GM21515 (cell line): ENCODE measurements at regions not wholly inside any gene's neighbourhood (a gene's known extent, or its start where the extent isn't known, plus 50 kb on each side); places are given as distances from the start of the nearest gene placed in this dataset.
A peak's percentile ranks its signal among the peaks of the same experiment; 100 is the strongest.

Experiments
- ATAC-seq: cut with Tn5 transposase; IDR thresholded peaks from one replicate; pipeline ENCODE4 v1.9.1; 2021; ENCODE audit not compliant: unreplicated experiment

DNA sequence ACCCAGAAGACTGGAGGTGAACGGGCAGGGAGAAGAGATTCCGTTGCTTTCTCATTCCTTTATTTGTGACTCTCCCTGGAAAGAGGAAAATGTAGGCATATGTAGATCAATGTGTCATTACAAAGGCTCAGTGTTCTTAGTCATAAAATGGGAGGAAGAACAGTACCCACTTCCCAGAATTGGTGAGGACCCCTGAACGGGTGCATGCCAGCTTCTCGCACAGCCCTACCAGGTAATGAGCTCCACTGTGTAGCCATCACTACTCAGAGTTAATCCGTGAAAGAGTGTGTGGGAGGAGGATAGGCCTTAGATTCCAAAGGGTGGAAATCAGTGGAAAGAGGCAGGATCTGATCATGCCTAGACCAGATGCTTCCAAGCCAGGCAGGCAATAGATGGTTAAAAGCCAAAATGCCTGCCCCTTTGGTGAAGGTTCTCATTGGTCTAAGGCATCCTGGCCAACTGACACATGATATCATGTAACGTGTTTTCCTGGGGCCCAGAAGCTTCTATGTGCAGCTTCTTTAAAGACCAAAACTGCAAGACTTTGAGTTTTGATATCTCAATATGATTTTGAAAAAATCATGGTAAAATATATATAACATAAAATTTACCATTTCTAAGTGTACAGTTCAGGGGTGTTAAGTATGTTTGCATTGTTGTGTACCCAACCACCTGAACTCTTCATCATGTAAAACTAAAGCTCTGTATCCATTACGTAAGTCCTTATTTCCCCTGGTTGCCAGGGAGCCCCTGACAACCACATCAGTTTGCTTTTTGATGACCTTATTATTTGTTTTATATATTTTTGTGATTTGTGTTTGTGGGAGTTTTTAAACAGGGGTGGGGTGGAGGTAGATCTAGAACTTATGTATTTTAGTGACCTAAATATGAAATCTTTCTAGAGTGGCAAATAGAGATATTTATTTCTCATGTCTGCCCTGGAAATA, 402.2 kb upstream of the CFAP20DC start:
- ATAC-seq, result no peak

DNA sequence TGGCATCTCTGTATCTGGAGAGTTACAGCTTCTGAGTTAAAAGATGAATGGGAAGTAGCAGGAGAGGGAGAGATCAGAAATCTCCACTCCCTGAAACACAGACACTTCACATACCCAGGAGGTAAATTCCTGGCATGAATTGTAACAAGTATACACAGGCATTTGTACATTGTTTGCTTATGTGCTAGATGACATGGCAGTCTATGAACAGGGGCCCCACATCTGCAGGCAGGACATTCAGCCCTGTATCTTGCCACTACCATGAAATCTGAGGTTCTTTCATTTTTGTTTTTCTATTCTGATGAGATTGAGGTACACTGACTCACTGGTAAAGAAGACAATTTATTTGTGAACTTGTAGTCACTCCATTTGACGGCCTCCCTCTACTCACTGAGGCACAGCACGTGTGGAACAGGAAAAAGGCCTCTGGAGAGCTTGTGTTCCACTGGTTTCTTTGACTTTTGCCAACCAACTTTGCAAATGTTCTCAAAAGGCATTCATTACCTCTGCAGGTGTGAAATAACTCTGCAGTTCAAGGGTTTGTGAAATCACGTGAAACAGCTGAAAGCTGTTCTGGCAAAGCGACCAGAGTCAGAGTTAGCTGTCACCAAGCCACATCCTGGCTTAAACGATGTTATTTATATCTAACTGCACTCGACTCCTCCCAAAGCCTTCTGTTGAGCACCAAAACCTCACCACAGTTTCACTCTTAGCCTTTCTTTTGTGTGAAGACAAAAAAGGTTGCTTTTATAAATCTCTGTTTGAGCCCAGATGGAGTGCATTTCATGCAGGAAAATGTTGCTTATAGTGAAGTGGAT, 401.3 kb upstream of the CFAP20DC start:
- peak; percentile 97 for ATAC-seq

DNA sequence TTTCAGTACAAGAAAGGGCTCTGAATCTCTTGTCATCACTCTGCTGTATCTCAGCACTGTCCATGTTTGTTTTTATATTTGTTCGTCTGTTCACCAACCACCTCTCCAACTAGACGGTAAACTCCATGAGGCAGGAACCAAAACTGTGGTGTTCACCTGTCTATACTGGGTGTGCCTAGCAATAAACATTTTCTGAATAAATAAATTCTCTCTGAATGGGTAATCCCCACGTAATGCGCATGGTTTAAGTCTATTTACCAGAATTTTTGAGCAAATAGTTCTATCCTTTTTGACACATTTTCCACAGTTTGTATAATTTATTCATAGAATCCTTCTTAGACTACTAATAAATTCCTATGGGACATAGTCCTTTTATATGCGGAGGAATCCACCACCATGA, 400.6 kb upstream of the CFAP20DC start:
- no peak for ATAC-seq

DNA sequence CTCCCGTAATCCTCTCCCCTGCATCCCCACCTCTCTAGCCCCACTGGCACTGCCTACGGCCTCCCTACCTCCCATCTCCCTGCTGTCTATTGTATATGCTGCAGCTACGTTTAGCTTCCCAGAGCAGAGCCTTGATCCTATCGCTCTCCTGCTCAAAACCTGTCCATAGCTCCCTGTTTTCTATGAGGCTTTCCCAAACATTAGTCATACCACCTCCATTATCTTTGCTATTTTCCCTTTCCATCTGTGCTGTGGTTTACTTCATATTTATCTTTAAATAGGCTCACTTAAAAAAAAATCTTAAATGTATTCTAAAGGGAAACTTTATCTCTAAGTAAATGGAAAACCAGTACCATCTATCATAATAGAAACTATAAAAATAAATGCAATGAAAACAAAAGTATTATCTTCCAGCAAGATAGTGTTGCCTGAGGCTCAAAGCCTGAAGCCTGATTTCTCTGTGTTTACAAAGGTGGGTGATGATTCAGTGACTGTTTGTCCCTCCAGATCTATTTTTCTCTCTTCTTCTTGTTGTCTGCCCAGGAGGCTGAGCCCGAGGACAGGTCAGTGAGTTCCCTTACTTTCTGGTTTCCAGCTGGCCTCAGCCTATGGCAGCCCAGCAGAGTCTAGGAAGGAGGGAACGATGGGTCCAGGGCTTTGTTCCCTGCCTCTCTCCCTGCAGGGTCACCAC, 397.1 kb upstream of the CFAP20DC start:
- no peak for ATAC-seq

DNA sequence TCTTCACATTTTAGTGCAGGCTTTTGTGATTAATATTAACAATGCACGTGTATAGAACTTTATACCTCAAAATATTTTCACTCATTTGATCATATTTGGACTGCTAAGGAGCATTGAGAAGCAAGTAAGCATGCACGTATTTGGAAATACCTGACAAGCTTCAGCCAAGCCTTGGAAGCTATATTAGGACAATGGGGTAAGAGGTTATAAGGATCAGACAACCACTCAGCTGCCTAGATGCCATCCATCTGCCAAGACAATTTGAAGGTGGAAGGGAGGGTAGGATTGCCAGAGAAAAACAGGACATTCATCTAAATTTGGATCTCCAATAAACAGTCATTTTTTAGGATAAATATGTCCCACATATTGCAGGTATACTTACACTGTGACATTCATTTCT, 394.9 kb upstream of the CFAP20DC start:
- no peak for ATAC-seq

DNA sequence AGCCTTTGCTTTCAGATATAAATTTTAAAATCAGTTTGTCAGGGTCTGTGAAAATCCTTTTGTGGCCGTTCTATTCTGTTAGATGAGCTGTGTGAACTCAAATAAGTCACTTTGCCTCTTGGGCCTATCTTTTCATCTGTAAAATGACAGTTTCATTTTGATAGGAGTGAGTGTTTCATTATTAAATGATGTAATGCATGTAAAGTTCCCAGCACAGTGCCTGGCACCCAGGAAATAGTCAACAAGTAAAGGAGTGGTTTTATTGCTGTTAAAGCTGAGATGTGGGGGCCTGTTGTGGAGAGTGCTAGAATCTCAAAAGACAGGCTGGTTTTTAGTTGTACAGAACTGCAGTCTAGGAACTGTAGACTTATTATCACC, 394.5 kb upstream of the CFAP20DC start:
- ATAC-seq, result no peak

DNA sequence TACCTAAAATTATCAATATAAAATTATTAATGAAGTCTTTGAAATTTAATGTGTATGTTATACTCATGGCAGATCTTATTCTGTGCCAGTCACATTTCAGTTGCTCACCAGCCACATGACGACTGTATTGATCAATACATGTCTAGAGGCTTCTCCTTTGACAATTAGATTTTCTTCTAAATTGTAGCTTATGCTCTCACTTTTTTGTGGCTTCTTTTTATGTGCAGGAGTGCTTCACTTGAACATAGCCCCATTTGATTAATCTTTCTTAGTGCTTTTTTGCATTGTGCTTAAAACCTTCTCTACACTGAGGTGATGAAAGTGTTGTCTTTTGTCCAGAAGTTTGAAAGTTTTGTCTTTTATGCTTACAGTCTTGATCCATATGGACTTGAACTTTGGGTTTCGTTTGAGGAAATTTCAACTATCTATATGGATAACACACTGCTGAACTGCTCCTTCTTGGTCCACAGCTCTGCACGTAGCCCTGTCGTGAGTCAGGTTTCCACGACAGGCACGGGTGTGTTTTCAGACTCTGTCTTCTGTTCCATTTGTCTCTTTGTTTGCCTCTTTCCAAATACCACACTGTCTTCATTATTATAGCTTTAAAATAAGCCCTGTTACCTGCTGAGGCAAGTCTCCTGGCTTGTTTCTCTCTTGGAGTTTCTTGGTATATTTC, 393.9 kb upstream of the CFAP20DC start:
- no peak for ATAC-seq

DNA sequence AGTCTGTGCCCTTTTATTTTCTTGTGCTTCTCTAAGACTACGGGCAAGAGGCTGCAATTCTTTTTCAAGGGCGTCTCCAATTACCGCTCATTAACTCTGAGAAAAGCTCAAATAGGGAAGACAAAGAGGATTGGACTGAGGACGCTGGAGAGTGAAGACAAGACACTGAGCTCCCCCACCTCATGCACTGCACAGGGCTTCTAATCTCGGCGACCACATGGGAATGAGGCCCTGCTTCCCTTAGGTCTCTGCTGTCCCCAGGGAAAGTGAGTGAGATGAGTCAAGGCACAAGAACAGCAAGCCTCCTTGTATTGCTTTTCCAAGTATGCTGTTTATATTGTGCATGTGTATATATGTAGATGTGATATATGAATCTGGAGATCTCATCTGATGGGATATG, 392.2 kb upstream of the CFAP20DC start:
- no peak for ATAC-seq

DNA sequence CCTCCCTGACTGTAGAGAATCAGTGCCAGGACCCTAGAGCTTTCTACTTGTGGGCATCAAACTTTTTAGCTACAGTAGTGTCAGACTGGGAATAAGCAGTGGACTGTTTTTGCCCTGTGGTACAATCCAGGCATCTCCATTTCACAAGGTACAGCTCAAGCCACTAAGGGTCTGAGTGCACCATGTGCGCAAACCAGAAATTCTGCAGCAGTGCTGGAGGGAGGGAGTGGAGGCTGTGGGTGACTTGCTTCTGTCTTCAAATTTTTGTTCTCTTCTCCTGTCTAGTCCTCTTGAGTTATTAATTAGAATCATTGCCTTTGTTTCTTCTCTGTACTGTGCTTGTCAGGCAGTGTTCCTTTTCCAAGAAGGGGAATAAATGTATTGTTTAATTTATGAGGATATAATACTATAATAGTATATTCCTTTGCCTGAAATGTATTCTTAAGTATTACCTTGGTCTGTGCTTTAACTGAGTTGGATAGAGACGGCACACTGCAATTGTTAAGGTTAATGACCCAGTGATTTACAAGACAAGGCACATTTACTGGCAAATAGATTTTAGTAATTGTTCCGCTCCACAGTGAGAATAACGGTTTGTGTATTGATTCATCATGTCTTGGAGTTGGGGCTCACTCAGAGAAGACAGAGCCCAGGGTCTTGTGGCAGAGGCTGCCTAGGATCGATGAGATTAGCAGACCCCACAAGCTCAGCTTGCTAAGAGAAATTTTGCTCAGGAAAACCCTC, 390.6 kb upstream of the CFAP20DC start:
- no peak for ATAC-seq

DNA sequence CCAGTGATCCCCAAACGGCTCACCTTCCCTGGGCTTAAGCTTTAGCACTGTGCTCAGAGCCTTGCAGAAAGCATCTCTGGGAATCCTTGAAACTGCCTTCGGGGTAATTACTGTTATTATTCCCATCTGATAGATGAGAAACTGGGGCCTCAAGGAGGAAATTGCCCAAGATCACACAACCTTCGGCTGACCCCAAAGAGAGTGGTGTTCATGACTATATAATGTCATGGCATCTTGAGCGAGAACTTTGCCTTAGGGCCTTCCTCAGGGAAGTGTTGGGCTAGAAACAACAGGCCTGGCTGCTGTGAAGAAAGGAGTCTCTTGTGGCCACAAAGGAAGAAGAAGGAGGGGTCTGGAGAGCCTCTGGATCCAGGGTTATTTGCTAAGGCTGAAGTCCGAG, 388.7 kb upstream of the CFAP20DC start:
- no peak for ATAC-seq

DNA sequence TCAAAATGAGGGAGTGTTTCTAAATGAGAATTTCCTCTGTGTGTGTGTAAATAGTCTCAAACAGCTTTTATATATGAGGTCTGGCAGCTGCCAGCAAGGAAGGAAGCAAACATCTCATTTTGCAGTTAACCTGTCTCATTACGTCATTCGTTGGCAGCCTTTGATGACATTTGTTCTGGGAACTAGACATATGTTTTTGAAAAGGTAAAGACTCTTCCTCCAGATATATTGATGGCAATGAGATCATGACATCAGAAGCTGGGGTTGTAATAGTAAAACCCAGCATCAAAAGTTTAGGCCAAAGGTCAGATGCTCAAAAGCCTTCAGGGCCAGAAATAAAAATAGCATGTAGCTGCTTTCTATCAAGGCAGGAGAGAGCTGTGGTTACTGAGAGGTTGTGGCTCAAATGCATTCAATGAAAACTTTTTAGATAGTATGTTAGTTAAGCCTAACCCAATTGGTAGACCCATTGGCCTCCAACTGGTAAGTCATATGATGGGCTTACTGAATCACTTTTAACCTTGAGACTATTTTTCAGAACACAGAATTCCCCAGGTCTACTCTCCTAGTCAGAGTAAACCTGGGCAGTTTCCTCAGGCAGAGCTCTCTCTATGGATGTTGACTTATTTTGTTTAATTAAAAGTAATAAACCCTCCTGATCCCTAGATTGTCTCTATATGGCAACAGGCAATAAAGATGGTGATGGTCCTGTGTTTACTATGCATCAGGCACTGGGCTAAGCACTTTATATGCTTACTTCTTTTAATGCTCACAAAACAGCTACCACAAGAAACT, 386.5 kb upstream of the CFAP20DC start:
- no peak for ATAC-seq

DNA sequence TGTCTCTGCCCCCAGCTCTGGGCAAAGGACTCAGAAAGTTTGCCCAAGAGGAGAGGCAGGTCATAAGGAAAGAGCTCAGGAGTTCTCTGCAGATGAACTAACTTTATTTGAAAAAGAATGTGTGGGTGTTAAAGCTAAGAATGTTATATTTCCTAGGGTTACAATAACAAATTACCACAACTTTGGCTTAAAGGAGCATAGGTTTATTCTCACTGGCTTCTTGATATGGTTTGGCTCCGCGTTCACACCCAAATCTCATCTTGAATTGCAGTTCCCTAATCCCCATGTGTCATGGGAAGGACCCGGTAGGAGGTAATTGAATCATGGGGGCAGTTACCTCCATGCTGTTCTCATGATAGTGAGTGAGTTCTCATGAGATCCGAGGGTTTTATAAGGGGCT, 383.7 kb upstream of the CFAP20DC start:
- ATAC-seq, result no peak

DNA sequence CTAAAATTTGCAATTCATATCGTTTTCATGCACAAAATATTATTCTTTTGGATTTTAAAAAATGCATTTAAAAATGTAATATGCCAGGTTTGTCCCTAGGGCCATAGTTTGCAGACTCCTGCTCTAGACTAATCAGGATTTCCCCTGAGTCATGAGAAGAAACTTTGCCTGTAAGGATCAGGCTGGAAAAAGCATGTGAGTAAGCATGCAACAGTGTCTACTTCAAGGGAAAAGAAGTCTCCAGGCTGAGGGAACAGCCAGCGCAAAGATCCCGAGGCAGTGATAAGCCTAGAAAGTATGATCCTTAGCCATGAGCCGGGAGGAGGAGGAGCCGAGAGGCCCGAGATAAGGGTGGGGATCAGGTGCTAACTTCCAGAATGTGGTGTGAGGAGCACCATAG, 382.8 kb upstream of the CFAP20DC start:
- no peak for ATAC-seq

DNA sequence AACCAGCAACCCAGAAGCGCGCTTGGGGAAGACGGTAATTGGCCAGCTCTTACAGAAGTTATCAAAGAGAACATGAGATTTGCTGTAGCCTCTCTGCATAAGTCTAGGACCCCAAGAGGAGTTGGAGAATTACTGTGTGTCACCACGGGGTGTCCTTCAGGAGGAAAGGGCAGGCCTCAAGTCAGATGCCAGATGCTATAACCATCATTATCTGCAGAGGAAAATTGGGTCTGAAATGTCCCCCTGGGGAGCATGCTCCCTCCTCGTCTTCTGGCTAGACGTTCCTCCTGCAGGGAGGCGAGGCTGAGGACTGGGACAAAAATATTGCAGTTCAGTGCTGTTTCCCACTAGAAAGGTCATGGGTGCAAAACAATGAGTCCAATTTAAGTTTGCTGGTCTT, 380.5 kb upstream of the CFAP20DC start:
- ATAC-seq, result no peak

DNA sequence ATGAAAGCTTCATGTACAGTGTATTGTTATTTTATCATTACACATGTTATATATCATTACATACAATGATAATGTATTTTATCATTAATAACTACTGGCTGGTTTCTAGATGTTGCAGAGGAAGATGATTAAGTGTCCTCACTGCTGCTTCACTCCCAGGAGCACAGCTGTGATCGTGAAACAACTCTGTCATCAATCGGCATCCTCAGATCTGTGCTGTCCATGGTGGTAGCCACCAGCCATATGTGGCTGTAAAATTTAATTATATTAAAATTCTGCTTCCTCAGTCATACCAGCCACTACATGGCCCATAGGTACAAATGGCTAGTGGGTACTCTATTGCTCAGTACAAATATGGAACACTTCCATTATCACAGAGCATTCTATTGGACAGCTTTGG, 379.4 kb upstream of the CFAP20DC start:
- no peak for ATAC-seq

DNA sequence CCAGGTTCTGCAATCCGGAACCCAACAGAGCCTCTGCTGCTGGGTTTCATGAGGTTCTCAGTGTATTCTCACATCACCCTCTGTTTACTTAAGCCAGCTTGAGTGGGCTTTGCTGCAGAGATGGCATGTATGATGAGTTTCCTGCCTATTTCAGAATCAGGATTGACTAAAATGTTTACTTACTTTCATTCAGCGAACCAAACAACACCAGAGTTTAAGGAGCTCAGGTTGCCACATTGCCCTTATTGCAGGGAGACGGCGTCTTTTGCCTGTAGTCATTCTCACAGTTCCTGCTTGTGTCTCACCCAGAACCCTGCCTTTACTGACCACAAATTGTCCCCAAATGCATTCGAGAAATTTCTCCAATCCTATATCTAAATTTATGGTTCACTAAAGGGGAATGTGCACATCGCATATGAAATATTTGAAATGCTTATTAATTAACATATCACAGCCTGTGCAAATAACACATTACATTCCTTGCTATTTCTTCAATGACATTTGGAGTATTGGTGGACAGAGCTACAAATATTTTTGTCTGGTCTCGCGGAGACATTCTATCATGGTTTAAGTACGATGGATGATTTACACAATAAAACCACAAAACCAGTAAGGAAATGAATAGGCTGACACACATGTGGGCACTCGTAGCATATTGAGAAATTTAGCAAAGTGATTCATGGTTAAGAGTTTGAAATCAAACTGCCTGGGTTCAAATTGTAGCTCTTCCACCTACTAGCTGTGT, 377.2 kb upstream of the CFAP20DC start:
- no peak for ATAC-seq

DNA sequence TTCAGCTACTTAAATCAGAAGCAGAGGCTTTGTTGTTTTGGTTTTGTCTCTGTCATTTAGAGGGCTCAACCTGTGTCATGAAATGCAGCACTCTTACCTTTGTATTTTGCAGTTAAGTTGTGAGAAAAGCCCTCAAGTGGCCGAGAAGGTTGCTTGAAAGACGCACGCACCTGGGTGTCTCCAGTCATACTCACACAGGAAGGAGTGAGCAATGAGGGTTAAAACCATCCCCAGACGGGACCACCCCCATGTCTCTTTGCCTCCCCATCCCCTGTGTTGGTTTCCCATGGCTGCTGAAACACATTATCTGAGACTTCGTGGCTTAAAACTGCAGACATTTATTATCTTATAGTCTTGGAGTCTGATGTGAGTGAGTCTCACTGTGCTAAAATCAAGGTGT, 376.1 kb upstream of the CFAP20DC start:
- ATAC-seq, result peak; percentile 67

DNA sequence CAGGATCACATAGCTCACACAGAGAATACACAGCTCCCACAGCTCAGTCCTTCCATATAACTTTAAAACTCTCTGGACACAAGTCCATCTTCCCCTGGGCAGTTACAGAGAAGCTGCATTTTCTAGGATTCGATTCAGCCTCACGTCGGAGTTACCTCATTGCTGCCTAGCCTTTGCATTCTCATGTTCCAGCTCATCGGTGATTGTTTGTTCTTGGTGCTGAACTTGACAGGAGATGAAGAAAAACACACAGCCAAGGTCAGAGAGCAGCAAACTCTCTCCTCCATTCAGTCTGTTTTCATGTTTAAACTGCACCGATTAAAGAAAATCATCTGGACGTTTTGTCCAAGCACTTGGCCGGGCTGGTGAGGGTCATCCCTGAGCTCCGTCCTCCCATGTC, 375.5 kb upstream of the CFAP20DC start:
- no peak for ATAC-seq
